GM12878 (cell line): ENCODE measurements at regions not wholly inside any gene's neighbourhood (a gene's known extent, or its start where the extent isn't known, plus 50 kb on each side); places are given as distances from the start of the nearest gene placed in this dataset.
A peak's percentile ranks its signal among the peaks of the same experiment; 100 is the strongest.

Experiments
- ATAC-seq: fragments of 200-7000 bp; cut with Tn5 transposase; 3 replicates; pipeline ENCODE4 v1.9.1; 2020; ENCODE audit warnings: mild to moderate bottlenecking, moderate library complexity
- BruUV-seq: library from RNA; stranded (reverse); fragments of 400-500 nt; replicated peaks from 2 replicates; lab custom pipeline; 2021; lab: Mats Ljungman, UMichigan
- CTCF ChIA-PET: fragments of 300-600 bp; sonication (Branson Sonifier 250); formaldehyde crosslinking; extraction: SDS; loops from one replicate; lab custom pipeline; 2021; ENCODE audit warnings: inconsistent platforms; lab: Yijun Ruan, JAX
- POLR2A ChIA-PET: fragments of 350-600 bp; formaldehyde crosslinking; extraction: SDS; loops from one replicate; lab custom pipeline; 2021; ENCODE audit warnings: inconsistent platforms; lab: Charles Lee
- RAD21 ChIA-PET: fragments of 300-600 bp; sonication (Branson Sonifier 250); formaldehyde crosslinking; loops from one replicate; lab custom pipeline; 2023; ENCODE audit warnings: antibody characterized with exemption; ENCODE audit not compliant: unreplicated experiment; lab: Charles Lee
- SMC1A ChIA-PET: fragments of 300-600 bp; sonication (Branson Sonifier 250); formaldehyde crosslinking; loops from one replicate; lab custom pipeline; 2023; ENCODE audit not compliant: unreplicated experiment, uncharacterized antibody; lab: Charles Lee
- DNase-seq: peaks from one replicate; pipeline ENCODE4 v3.0.0-alpha.2; 2011; ENCODE audit warnings: low read depth, low spot score
- FAIRE-seq: peaks from 3 replicates; lab custom pipeline; 2011; peaks lifted over from hg19 to GRCh38; lab: Jason Lieb, UNC
- H2AFZ ChIP-seq: 2 replicates; pipeline ENCODE4 v1.6.0; 2011; ENCODE audit warnings: low read depth, low read length, control low read depth; ENCODE audit not compliant: control insufficient read depth
- H3K27ac ChIP-seq: 2 replicates; pipeline ENCODE4 v1.5.1; 2011; ENCODE audit warnings: control low read depth; ENCODE audit not compliant: control insufficient read depth, insufficient read depth
- H3K27me3 ChIP-seq, 2 experiments: replicated peaks in 1 of 2; 2 replicates each; pipeline versions ENCODE4 v1.6.0 to v1.6.1; 2011; ENCODE audit warnings: low read length in 1 of 2; ENCODE audit not compliant: control insufficient read depth in 2 of 2, insufficient read depth in 2 of 2
- H3K36me3 ChIP-seq, 2 experiments: 2 replicates each; pipeline ENCODE4 v1.5.1; 2011; ENCODE audit warnings: low read length in 1 of 2; ENCODE audit not compliant: control insufficient read depth in 2 of 2, insufficient read depth in 2 of 2
- H3K4me1 ChIP-seq: 2 replicates; pipeline ENCODE4 v1.6.1; 2011; ENCODE audit warnings: mild to moderate bottlenecking, low read length, moderate library complexity, mixed read lengths; ENCODE audit not compliant: control insufficient read depth, insufficient read depth
- H3K4me2 ChIP-seq: 2 replicates; pipeline ENCODE4 v1.6.0; 2011; ENCODE audit warnings: control low read depth; ENCODE audit not compliant: control insufficient read depth, insufficient read depth
- H3K4me3 ChIP-seq: fragments of 200-600 bp; sonication (generic); 2 replicates; pipeline ENCODE4 v1.5.1; 2016
- H3K79me2 ChIP-seq: 2 replicates; pipeline ENCODE4 v1.6.0; 2011; ENCODE audit warnings: low read length; ENCODE audit not compliant: control insufficient read depth, insufficient read depth
- H3K9ac ChIP-seq: 2 replicates; pipeline ENCODE4 v1.8.0; 2011; ENCODE audit warnings: low read length, control low read depth, mixed read lengths; ENCODE audit not compliant: control insufficient read depth, insufficient read depth
- H3K9me3 ChIP-seq: replicated peaks from 3 replicates; pipeline ENCODE4 v1.5.1; 2011; ENCODE audit warnings: mild to moderate bottlenecking, low read length; ENCODE audit not compliant: control insufficient read depth, insufficient read depth
- H4K20me1 ChIP-seq: 2 replicates; pipeline ENCODE4 v1.6.0; 2011; ENCODE audit not compliant: control insufficient read depth, insufficient read depth
- BACH1 ChIP-seq: fragments of 450-650 bp; IDR thresholded peaks from 2 replicates; pipeline ENCODE4 v1.6.1; 2017; ENCODE audit warnings: mild to moderate bottlenecking, borderline replicate concordance
- FOXK2 ChIP-seq: fragments of 450-650 bp; IDR thresholded peaks from 2 replicates; pipeline ENCODE4 v1.6.1; 2017; ENCODE audit warnings: mild to moderate bottlenecking, moderate library complexity
- MTA2 ChIP-seq: fragments of 450-650 bp; IDR thresholded peaks from 2 replicates; pipeline ENCODE4 v1.6.1; 2016; ENCODE audit warnings: low read depth, mild to moderate bottlenecking, moderate library complexity
- RFX5 ChIP-seq: IDR thresholded peaks from 2 replicates; pipeline ENCODE4 v1.6.1; 2011; ENCODE audit warnings: low read depth, low read length, improper control_type of control experiment
- SMC3 ChIP-seq: IDR thresholded peaks from 2 replicates; pipeline ENCODE4 v1.6.1; 2011; ENCODE audit warnings: low read length, improper control_type of control experiment, borderline replicate concordance
- SREBF1 ChIP-seq: IDR thresholded peaks from 2 replicates; pipeline ENCODE4 v1.6.1; 2012; ENCODE audit warnings: mild to moderate bottlenecking, low read length
- STAT1 ChIP-seq: fragments of 450-650 bp; conservative IDR thresholded peaks from 2 replicates; pipeline ENCODE4 v1.6.1; 2014; ENCODE audit warnings: antibody characterized with exemption, mild to moderate bottlenecking
- STAT3 ChIP-seq: IDR thresholded peaks from 2 replicates; pipeline ENCODE4 v1.6.1; 2011; ENCODE audit warnings: low read depth, low read length, improper control_type of control experiment
- TARDBP ChIP-seq: IDR thresholded peaks from 2 replicates; pipeline ENCODE4 v1.6.1; 2016; ENCODE audit warnings: borderline replicate concordance
- YBX1 ChIP-seq: fragments of 450-650 bp; IDR thresholded peaks from 2 replicates; pipeline ENCODE4 v1.6.1; 2016; ENCODE audit warnings: antibody characterized with exemption
- ZNF24 ChIP-seq: fragments of 450-650 bp; IDR thresholded peaks from 2 replicates; pipeline ENCODE4 v1.6.1; 2017; ENCODE audit warnings: antibody characterized with exemption, mild to moderate bottlenecking
- WGBS: methylation state at CpG from one replicate; pipeline ENCODE4 v1.1.6; 2016; ENCODE audit warnings: low lambda C conversion rate; ENCODE audit not compliant: insufficient replicate concordance, insufficient coverage; ENCODE audit errors: missing lambda C conversion rate; 5-methylcytosine and 5-hydroxymethylcytosine counted together
- in situ Hi-C: fragments of 300-500 bp; cut with MboI; formaldehyde crosslinking; loops from 9 replicates; pipeline ENCODE4 v1.14.3; 2018; ENCODE audit warnings: mixed read lengths
- intact Hi-C: fragments of 100-400 bp; cut with micrococcal nuclease; formaldehyde crosslinking; loops from one replicate; pipeline ENCODE4 v1.14.2; 2022; ENCODE audit not compliant: unreplicated experiment
- TF ChIP-seq, protein P1 (sequence below): fragments of 450-650 bp; IDR thresholded peaks from 2 replicates; pipeline ENCODE4 v1.6.1; 2018; ENCODE audit warnings: borderline replicate concordance, mild to moderate bottlenecking; ENCODE audit not compliant: partially characterized antibody
- TF ChIP-seq, protein P2 (sequence below): fragments of 450-650 bp; formaldehyde crosslinking; IDR thresholded peaks from 2 replicates; pipeline ENCODE4 v1.5.0; 2022; ENCODE audit warnings: mild to moderate bottlenecking, missing genetic modification characterization

DNA sequence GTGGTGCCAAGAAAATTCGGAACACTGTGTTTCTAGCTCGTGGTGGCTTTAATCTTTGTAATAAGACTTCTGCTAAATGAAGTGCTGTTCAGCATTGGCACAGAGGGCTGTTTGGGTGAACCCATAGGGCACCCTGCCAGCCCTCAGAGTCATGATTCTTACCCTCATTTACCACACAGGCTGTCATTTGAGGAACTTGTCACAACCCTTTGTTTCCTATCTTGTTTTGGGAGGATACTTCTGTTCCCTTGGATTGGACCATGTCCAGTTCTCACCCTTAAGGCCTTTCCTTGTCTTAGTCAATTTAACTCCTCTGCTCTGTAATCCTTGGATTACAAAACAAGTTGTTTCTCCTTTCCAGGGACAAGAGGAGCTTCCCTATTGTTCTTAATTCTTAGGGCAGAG lies 225.7 kb downstream of the MTX2 start:
- DNase-seq (no peak), ATAC-seq (peak; percentile 22; the same call in 1 of the 3 replicates), FAIRE-seq (no peak)
- no peaks in the 10 kb centered on the region for H3K36me3 ChIP-seq
- intact Hi-C loops = no loop called here
- H3K4me1 ChIP-seq = peaks cover 26% of the 10 kb centered on the region
- 18% methylated on average over 2 of the region's 2 CpGs for WGBS
- ChIA-PET POLR2A (interaction anchor here (1.0 kb wide), 1 partner anchor 21 kb away, joined by 3 read pairs; no protein-coding TSS in a partner anchor), RAD21 (interaction anchor here (1.0 to 2.4 kb wide), 3 partner anchors 14 to 40 kb away, joined by 3 to 11 read pairs (median 3); no protein-coding TSS in a partner anchor), CTCF (interaction anchor here (0.6 to 4.4 kb wide), 5 partner anchors 16 to 394 kb away, joined by 3 to 21 read pairs (median 3); no protein-coding TSS in a partner anchor), SMC1A (interaction anchor here (0.6 to 3.3 kb wide), 11 partner anchors 9 to 471 kb away, joined by 3 to 13 read pairs (median 5); no protein-coding TSS in a partner anchor)
- H3K9me3 ChIP-seq = no peaks in the 10 kb centered on the region
- H3K27me3 ChIP-seq = no peaks in the 10 kb centered on the region
- no TSS peak for BruUV-seq
- TF ChIP-seq YBX1 (no peak), SREBF1 (no peak), ZNF24 (no peak), TARDBP (no peak), SMC3 (no peak), BACH1 (no peak), STAT1 (no peak), STAT3 (no peak), RFX5 (no peak), MTA2 (no peak), FOXK2 (no peak)
- TF ChIP-seq, protein P1, sequence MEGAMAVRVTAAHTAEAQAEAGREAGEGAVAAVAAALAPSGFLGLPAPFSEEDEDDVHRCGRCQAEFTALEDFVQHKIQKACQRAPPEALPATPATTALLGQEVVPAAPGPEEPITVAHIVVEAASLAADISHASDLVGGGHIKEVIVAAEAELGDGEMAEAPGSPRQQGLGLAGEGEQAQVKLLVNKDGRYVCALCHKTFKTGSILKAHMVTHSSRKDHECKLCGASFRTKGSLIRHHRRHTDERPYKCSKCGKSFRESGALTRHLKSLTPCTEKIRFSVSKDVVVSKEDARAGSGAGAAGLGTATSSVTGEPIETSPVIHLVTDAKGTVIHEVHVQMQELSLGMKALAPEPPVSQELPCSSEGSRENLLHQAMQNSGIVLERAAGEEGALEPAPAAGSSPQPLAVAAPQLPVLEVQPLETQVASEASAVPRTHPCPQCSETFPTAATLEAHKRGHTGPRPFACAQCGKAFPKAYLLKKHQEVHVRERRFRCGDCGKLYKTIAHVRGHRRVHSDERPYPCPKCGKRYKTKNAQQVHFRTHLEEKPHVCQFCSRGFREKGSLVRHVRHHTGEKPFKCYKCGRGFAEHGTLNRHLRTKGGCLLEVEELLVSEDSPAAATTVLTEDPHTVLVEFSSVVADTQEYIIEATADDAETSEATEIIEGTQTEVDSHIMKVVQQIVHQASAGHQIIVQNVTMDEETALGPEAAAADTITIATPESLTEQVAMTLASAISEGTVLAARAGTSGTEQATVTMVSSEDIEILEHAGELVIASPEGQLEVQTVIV = no peak
- TF ChIP-seq, protein P2, sequence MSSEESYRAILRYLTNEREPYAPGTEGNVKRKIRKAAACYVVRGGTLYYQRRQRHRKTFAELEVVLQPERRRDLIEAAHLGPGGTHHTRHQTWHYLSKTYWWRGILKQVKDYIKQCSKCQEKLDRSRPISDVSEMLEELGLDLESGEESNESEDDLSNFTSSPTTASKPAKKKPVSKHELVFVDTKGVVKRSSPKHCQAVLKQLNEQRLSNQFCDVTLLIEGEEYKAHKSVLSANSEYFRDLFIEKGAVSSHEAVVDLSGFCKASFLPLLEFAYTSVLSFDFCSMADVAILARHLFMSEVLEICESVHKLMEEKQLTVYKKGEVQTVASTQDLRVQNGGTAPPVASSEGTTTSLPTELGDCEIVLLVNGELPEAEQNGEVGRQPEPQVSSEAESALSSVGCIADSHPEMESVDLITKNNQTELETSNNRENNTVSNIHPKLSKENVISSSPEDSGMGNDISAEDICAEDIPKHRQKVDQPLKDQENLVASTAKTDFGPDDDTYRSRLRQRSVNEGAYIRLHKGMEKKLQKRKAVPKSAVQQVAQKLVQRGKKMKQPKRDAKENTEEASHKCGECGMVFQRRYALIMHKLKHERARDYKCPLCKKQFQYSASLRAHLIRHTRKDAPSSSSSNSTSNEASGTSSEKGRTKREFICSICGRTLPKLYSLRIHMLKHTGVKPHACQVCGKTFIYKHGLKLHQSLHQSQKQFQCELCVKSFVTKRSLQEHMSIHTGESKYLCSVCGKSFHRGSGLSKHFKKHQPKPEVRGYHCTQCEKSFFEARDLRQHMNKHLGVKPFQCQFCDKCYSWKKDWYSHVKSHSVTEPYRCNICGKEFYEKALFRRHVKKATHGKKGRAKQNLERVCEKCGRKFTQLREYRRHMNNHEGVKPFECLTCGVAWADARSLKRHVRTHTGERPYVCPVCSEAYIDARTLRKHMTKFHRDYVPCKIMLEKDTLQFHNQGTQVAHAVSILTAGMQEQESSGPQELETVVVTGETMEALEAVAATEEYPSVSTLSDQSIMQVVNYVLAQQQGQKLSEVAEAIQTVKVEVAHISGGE (CRISPR knock-in tag) = no peak
- in situ Hi-C loops = no loop called here
- H3K4me3 ChIP-seq = no peak overlapping the region
- H3K79me2 ChIP-seq = no peaks in the 10 kb centered on the region
- no peak overlapping the region for H3K9ac ChIP-seq
- no peaks in the 10 kb centered on the region for H4K20me1 ChIP-seq
- H2AFZ ChIP-seq = no peak overlapping the region
- no peak overlapping the region for H3K4me2 ChIP-seq
- no peak overlapping the region for H3K27ac ChIP-seq
